SK-N-SH (cell line): ENCODE measurements at regions not wholly inside any gene's neighbourhood (a gene's known extent, or its start where the extent isn't known, plus 50 kb on each side); places are given as distances from the start of the nearest gene placed in this dataset.
"Not testable (repeated sequence)": the region's sequence is repeated elsewhere in the genome, so short reads cannot be mapped to it uniquely, and the experiment has no call there.

Source experiments
- CTCF ChIP-seq: fragments of 200-600 bp; sonication (generic); IDR thresholded peaks from 2 replicates; pipeline ENCODE4 v1.6.1; 2017; ENCODE audit warnings: antibody characterized with exemption, mild to moderate bottlenecking, moderate library complexity
- EP300 ChIP-seq, 2 experiments: IDR thresholded peaks; 2 replicates each; pipeline versions ENCODE4 v1.4.0 to v1.6.1; 2012; ENCODE audit warnings: borderline replicate concordance in 1 of 2, low read depth in 1 of 2, low read length in 1 of 2
- NRF1 ChIP-seq: IDR thresholded peaks from 2 replicates; pipeline ENCODE4 v1.6.1; 2012; ENCODE audit warnings: low read depth, mild to moderate bottlenecking, low read length
- POLR2AphosphoS5 ChIP-seq: IDR thresholded peaks from 2 replicates; pipeline ENCODE4 v1.6.1; 2012; ENCODE audit warnings: low read depth, low read length

- not testable (repeated sequence) for TF ChIP-seq POLR2AphosphoS5; CTCF; EP300 (IDR thresholded peaks at IDR 0.05; ENCODE audit: borderline replicate concordance in 1 of 2, low read depth in 1 of 2, low read length in 1 of 2); NRF1
Measured at GRCh38 chr1:89438301-89438700, 74.4 kb downstream of the GBP6 start.
